Stimulated activated CD8-positive, alpha-beta memory T cell treated with anti-CD3 and anti-CD28 coated beads, Interleukin-4, amount 100 ng/mL, for 1 hour (primary cell): ENCODE measurements at regions not wholly inside any gene's neighbourhood (a gene's known extent, or its start where the extent isn't known, plus 50 kb on each side); places are given as distances from the start of the nearest gene placed in this dataset.

Experiments
- DNase-seq, 2 donors: peaks; one replicate each; pipeline ENCODE4 v3.0.0-alpha.2; 2020; ENCODE audit warnings: low read depth in 2 of 2, low spot score in 1 of 2

DNA sequence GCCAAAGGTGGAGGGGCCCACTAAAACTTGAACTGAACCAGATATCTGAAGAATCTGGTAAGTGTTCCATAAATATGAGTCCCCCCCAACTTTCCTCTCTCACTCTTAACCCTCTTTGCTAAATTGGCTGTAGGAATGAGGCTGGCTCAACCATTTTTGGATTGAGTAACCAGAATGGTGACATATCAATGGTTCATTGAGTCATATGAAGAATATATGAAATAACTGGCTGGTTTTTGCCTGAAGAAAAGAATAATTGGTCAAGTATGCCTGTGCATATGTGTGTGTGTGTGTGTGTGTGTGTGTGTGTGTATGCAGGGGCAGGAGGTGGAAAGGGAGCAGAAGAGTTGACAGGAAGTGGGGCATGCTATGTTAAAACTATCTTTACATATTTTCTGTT is 472.9 kb upstream of the THBS1 start:
- DNase-seq, result no peak

GRCh38 chr15:39110336-39110735 is 470.5 kb upstream of the THBS1 start:
- DNase-seq, result no peak

DNA sequence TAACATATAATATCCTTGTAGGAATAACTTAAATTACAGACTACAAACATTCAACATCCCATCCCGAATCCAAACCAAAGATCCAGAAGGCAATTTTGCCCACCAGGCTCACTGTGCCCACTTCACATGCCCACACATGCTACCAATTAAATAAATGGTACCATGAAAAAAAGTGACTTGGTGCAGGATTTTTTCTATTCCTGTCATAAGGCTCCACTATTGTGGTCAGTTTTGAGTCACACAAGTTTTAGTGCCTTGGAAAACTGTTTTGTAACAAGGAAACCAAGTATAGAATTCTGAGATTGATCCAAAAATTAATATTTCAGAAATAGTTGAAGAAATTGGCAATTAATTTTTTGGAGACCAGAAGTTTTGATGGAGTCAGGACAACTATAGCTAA is 470.1 kb upstream of the THBS1 start:
- DNase-seq, result no peak

- DNase-seq, result no peak
Observed at GRCh38 chr15:39113741-39114140, 467.1 kb upstream of the THBS1 start.

- no peak for DNase-seq
Observed at GRCh38 chr15:39114690-39115378, 466.0 kb upstream of the THBS1 start.

DNA sequence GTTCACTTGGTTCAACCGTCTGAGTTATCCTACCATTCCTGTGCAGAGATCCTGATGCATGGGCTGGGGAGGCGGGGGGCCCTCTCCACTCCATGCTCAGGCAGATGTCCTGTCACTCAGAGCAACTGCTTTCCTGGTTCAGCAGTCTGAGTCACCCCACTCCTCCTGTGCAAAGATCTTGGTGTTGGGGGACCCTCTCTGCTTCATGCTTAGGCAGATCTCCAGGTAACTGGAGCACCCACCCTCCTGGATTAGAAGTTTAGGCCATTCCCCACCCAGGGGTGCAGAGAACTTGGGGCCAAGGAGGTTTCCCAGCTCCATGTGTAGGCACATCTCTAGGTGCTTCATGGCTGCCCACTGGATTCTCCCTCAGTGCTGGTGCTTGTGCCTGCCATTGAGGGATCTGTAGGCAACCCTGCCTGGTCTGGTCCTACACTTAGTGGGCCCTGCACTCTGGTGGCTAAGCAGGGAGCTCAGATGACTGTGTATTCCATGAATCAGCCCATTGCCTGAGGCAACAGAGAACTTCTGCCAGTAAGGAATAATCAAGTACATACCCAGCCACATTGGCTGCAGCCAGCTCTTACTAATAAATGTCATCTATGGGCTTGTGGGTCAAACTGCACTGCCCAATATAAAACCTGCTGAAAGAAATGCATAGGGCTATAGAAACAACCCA is 465.4 kb upstream of the THBS1 start:
- no peak for DNase-seq

DNA sequence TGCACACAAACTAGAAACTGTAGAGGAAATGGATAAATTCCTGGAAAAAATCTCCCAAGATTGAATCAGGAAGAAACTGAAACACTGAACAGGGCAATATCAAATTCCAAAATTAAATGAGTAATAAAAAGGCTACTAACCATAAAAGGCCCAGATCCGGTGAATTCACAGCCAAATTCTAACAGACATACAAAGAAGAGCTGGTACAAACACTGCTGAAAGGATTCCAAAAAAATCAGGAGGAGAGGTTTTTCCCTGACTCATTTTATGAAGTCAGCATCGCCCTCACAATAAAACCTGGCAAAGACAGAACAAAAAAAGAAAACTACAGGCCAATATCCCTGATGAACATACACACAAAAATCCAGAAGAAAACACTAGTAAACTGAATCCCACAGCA is 462.4 kb upstream of the THBS1 start:
- no peak for DNase-seq

GRCh38 chr15:39124155-39124552 is 456.7 kb upstream of the THBS1 start:
- DNase-seq, result no peak

DNA sequence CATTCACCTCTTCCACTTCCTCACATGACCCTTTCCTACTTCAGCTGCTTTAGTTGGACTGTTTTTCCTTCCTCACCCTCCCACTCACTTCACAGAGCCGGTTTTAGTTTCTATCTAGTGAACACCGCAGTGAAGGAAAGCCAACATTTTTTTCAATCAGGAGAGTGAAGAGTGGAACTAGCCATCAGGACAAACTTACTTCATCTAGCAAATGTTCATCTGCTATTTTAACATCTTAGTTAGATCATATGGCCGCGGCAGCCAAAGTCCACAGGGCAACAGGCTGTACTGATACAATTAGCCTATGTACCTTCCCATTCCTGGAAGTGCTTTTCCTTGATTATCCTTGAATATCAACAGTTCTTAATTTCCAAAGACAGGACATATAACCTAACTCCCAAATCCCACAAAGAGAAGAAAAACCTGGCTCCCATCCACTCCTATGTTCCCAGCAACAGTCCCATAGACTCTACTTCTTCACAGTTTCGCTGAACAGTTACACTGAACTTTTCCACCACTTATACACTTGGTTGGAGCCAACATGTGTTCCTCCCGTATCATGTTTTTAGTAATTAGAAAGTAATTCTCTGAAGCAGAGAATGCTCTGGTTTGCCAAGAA is 456.2 kb upstream of the THBS1 start:
- no peak for DNase-seq

GRCh38 chr15:39125226-39125625 is 455.7 kb upstream of the THBS1 start:
- no peak for DNase-seq

- DNase-seq, result no peak
Observed at GRCh38 chr15:39125904-39126303, 455.0 kb upstream of the THBS1 start.

DNA sequence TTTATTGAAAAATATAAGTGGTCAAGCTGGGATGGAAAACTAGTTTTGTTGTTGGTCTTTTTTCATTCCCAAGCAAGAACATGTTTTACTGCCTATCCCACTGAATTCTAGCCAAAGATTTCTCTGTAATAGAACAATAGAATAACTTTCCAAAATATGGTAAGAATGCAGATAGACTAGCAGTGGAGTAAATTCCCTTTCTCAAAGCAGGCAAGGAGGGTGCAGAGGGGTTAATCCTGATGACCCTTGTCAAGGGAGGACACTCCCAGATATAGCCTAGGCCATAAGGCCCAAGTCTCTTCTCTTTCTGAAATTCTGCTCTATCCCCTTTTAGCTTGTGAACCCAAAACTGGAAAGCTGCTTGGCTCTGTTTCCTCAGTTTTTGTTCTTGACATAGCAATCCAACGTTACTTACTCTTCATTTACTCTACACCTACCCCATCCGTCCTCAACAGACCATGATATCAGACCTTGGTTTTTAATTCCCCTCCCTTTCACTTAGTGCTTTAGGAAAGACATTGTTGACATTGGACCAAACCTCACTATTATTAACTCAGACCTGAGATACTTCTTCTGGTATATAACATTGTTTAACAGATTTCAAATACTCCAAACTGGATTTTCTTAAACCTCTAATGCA is 453.6 kb upstream of the THBS1 start:
- DNase-seq, result no peak

DNA sequence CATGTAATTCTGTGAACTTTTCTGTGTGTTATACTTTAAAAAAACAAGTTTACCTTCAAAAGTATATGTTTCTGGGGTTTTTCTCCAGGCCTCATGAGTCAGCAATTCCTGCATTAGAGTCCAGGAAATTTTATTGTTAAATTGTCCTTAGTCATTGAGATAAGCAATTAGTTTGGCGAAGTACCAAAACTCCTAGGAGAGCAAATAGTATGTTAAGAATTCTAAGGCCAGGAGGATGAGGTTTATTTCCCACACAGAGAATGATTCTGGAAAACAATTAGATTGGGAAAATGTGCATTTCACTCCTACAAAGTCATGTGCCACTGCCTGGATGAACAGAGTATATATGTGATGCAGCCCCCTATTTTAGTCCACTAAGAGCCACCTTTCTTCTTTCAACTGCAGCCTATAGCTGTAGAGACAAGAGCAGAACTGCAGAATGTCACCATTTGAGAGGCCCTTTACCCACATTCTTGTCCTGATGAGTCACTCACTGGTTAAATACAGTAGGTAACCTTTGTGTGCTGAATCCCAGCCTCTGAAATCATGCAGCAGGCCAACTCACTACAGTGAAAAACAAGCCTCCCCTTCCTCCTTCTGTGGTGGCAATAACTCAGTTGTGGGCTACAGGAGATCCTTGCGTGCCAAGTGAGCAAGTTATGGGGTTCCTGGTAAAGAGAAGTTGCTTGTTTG is 452.8 kb upstream of the THBS1 start:
- no peak for DNase-seq

DNA sequence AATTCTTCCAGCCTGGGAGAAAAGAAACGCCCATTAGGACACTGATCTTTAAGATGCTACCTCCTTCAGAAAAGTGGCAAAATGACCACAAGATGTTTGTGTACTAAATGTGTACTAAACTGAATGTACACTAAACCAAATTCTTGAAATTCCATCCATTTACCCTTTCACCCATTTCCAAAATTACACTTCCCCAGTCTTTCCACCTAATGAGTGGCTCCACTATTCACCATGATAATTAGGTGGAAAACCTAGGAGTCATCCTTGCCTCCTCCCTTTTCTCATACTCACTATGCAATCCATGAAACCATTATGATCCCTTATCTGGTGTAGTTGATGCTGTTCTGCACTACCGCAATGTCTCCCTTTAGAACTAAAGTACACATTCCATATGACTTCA is 452.1 kb upstream of the THBS1 start:
- DNase-seq, result no peak

- no peak for DNase-seq
Observed at GRCh38 chr15:39130556-39131379, 450.1 kb upstream of the THBS1 start.

GRCh38 chr15:39131609-39132008 is 449.3 kb upstream of the THBS1 start:
- DNase-seq, result no peak

GRCh38 chr15:39132070-39132469 is 448.8 kb upstream of the THBS1 start:
- no peak for DNase-seq

DNA sequence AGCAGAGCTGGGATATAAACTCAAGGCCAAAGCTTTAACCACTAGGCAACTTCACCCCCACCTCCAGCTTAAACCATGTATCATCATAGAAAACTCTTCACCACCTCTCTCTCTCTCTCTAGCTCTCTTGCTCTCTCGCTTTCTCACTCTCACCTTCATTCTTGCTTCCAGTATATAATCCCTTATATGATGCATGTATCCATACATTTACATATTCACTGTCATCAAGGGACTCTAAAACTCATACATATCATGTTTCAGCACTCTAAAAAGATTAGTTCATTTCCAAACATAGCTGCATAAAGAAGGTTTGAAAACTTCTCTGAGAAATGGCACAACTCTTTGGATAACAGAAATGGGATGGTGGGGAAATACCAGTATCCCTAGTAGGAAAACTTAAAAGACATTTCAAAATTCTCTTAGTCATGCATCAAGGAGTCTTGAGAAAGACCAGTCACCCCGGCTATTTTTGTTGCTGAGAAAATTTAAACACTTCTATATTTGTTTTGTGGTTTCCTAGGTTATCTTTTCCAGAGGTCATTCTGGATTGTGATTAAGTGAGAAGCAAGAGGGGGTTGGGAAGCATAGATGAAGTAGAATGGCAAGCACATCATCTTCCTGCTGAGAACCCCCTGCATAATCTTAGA is 447.8 kb upstream of the THBS1 start:
- no peak for DNase-seq

- DNase-seq, result no peak
Observed at GRCh38 chr15:39134282-39134681, 446.6 kb upstream of the THBS1 start.

DNA sequence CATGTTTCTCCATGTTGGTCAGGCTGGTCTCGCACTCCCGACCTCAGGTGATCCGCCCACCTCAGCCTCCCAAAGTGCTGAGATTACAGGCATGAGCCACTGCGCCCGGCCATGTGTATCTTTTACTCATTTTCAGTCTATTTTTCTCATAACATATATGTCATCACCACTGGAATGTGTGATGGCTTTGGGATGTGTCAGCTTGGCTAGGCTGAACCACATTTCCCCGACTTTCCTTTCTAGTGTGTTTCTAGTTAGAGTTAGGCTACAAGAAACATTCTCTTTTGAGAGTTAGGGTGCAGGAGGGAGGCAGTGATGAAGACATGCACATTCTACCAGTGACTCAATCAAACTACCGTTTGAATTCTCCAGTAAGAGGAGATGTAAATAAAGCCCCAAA is 444.9 kb upstream of the THBS1 start:
- no peak for DNase-seq
